Osteocyte (in vitro differentiated cells): ENCODE measurements at regions not wholly inside any gene's neighbourhood (a gene's known extent, or its start where the extent isn't known, plus 50 kb on each side); places are given as distances from the start of the nearest gene placed in this dataset.

Experiments
- DNase-seq: peaks from one replicate; pipeline ENCODE4 v3.0.0; 2021; ENCODE audit warnings: mixed read lengths; ENCODE audit not compliant: unreplicated experiment; ENCODE audit errors: extremely low spot score
- H3K27ac Mint-ChIP-seq: one replicate; pipeline ENCODE4 v1.8.0; 2021; ENCODE audit warnings: mild to moderate bottlenecking, mixed read lengths; ENCODE audit not compliant: unreplicated experiment
- H3K27me3 Mint-ChIP-seq: one replicate; pipeline ENCODE4 v1.8.0; 2021; ENCODE audit warnings: mixed read lengths; ENCODE audit not compliant: unreplicated experiment
- H3K36me3 Mint-ChIP-seq: one replicate; pipeline ENCODE4 v1.8.0; 2021; ENCODE audit warnings: mixed read lengths; ENCODE audit not compliant: unreplicated experiment
- H3K4me1 Mint-ChIP-seq: one replicate; pipeline ENCODE4 v1.8.0; 2021; ENCODE audit warnings: mixed read lengths; ENCODE audit not compliant: unreplicated experiment
- H3K4me3 Mint-ChIP-seq: one replicate; pipeline ENCODE4 v1.8.0; 2021; ENCODE audit warnings: mild to moderate bottlenecking, moderate library complexity, mixed read lengths; ENCODE audit not compliant: unreplicated experiment
- H3K9me3 Mint-ChIP-seq: one replicate; pipeline ENCODE4 v1.8.0; 2021; ENCODE audit warnings: mixed read lengths; ENCODE audit not compliant: unreplicated experiment
- CTCF ChIP-seq: fragments of 200-600 bp; sonication (generic); IDR thresholded peaks from 2 replicates; pipeline ENCODE4 v1.5.0; 2021; ENCODE audit warnings: antibody characterized with exemption, mild to moderate bottlenecking, moderate library complexity

GRCh38 chr5:169499990-169500505 is 83.5 kb upstream of the SPDL1 start:
- no peak for DNase-seq
- Mint-ChIP-seq H3K4me1 (peaks cover 7% of the 10 kb centered on the region), H3K36me3 (no peaks in the 10 kb centered on the region), H3K27ac (no peak overlapping the region), H3K27me3 (peaks cover 31% of the 10 kb centered on the region), H3K4me3 (no peak overlapping the region), H3K9me3 (no peaks in the 10 kb centered on the region)
- no peak for TF ChIP-seq CTCF

GRCh38 chr5:169496878-169497277 is 86.7 kb upstream of the SPDL1 start:
- no peak for DNase-seq
- Mint-ChIP-seq H3K36me3 (no peaks in the 10 kb centered on the region), H3K27me3 (peaks cover 34% of the 10 kb centered on the region), H3K9me3 (no peaks in the 10 kb centered on the region), H3K27ac (no peak overlapping the region), H3K4me3 (no peak overlapping the region), H3K4me1 (no peaks in the 10 kb centered on the region)
- no peak for TF ChIP-seq CTCF

DNA sequence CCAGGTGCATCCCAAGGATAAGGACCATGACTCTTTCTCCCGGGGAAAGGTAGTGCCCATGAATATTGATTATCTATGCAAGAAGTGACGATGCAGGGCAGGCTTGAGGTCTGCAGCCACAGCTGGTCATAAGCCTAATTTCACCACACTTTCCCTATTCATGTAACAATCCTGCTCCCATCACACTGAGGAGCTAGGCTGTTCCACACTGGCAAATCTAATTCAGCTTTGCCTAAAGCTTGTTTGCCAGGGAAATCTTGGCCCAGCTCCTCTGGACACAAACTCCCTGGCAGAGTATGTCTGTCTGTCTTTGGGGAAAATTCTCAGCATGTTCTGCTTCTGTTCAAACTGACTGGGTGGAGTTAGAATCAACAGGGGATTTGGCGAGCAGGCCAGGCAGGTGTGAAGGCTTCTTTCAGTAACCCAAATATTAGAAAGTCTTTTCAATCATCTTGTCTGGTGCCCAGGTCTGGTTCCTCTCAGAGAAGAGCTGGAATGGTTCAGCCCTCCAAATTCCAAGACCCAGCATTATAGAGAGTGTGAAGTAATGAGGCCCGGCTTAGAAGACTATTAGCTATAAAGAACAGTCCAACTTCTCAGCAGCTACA is 88.5 kb upstream of the SPDL1 start:
- H3K4me3 Mint-ChIP-seq, result no peak overlapping the region
- TF ChIP-seq CTCF, result no peak
- no peaks in the 10 kb centered on the region for H3K36me3 Mint-ChIP-seq
- H3K4me1 Mint-ChIP-seq, result no peaks in the 10 kb centered on the region
- H3K27ac Mint-ChIP-seq, result no peak overlapping the region
- H3K9me3 Mint-ChIP-seq, result peaks cover 10% of the 10 kb centered on the region
- H3K27me3 Mint-ChIP-seq, result peaks cover 43% of the 10 kb centered on the region
- DNase-seq, result no peak

DNA sequence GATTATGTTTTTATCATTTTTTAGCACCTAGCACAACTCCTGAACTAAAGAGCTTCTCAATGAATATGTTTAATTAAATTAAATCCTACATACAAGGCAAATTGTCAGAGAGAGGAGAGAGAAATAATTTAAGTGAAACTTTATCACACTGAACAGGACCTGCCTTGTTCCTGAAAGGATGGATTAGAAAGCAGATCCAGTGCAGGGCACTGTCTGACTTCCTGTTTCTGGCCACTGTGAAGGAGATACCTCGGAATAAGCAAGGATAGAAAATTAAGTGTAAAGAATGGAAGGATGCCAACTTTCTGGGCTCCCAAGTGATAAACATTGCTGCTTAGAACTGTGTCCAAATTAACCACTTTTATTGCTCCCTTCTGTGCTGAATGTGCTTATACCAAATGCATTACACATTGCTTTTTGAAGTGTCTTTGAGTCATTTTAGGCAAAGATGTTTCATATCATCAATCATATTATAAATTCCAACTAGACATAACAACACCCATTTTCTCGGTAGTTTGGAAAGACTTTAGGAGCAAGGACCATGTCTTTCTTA is 89.1 kb upstream of the SPDL1 start:
- no peak for DNase-seq
- Mint-ChIP-seq H3K36me3 (no peaks in the 10 kb centered on the region), H3K27me3 (peaks cover 47% of the 10 kb centered on the region), H3K4me1 (no peaks in the 10 kb centered on the region), H3K9me3 (peaks cover 13% of the 10 kb centered on the region), H3K27ac (no peak overlapping the region), H3K4me3 (no peak overlapping the region)
- no peak for TF ChIP-seq CTCF

- no peaks in the 10 kb centered on the region for H3K36me3 Mint-ChIP-seq
Observed at GRCh38 chr5:169474226-169474625, 109.3 kb upstream of the SPDL1 start.

More at GRCh38 chr5:169474226-169474625, 109.3 kb upstream of the SPDL1 start:
- Mint-ChIP-seq H3K4me3 (no peak overlapping the region), H3K27me3 (peaks cover 77% of the 10 kb centered on the region), H3K9me3 (peaks cover 25% of the 10 kb centered on the region), H3K4me1 (no peaks in the 10 kb centered on the region), H3K27ac (no peak overlapping the region)
- DNase-seq, result no peak
- no peak for TF ChIP-seq CTCF
